NCI-H526 (cell line): ENCODE measurements at regions not wholly inside any gene's neighbourhood (a gene's known extent, or its start where the extent isn't known, plus 50 kb on each side); places are given as distances from the start of the nearest gene placed in this dataset.
"Not testable (repeated sequence)": the region's sequence is repeated elsewhere in the genome, so short reads cannot be mapped to it uniquely, and the experiment has no call there.

Experiments
- DNase-seq, 2 experiments: peaks; one replicate each; lab custom pipeline; 2025; lab: John Stamatoyannopoulos, UW

GRCh38 chr12:34226044-34226443, 203.7 kb downstream of the ALG10 start:
- DNase-seq = not testable (repeated sequence)

DNA sequence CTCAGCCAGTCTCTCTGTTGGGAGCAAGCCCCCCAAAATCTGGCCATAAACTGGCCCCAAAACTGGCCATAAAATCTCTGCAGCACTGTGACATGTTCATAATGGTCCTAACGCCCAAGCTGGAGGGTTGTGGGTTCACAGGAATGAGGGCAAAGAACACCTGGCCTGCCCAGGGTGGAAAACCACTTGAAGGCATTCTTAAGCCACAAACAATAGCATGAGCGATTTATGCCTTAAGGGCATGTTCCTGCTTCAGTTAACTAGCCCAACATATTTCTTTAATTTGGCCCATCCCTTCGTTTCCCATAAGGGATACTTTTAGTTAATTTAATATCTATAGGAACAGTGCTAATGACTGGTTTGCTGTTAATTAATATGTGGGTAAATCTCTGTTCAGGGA, 205.8 kb downstream of the ALG10 start:
- DNase-seq = not testable (repeated sequence)

DNA sequence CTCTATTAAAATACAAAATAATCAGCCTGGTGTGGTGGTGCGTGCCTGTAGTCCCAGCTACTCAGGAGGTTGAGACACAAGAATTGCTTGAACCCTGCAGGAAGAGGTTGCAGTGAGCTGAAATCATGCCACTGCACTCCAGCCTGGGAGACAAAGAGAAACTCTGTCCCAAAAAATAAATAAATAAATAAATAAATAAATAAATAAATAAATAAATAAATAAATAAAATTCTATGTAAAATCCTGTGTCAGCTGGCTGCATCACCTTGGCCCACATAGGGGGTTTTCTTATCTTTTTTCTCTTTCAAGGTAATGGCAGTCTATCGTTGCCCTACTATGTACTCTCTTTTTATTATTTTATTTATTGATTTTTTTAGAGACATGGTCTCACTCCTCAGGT, 206.7 kb downstream of the ALG10 start:
- DNase-seq = not testable (repeated sequence)

GRCh38 chr12:34233618-34234017, 211.3 kb downstream of the ALG10 start:
- no peak for DNase-seq

- DNase-seq = no peak
These were observed 213.8 kb downstream of the ALG10 start for GRCh38 chr12:34236073-34236472.

- DNase-seq = no peak
These were observed 222.3 kb downstream of the ALG10 start for GRCh38 chr12:34244608-34245007.

- DNase-seq = no peak
These were observed 227.0 kb downstream of the ALG10 start for GRCh38 chr12:34249271-34249670.

- DNase-seq = not testable (repeated sequence)
These were observed 229.6 kb downstream of the ALG10 start for GRCh38 chr12:34251879-34252278.

GRCh38 chr12:34253674-34254073, 231.4 kb downstream of the ALG10 start:
- DNase-seq = no peak

DNA sequence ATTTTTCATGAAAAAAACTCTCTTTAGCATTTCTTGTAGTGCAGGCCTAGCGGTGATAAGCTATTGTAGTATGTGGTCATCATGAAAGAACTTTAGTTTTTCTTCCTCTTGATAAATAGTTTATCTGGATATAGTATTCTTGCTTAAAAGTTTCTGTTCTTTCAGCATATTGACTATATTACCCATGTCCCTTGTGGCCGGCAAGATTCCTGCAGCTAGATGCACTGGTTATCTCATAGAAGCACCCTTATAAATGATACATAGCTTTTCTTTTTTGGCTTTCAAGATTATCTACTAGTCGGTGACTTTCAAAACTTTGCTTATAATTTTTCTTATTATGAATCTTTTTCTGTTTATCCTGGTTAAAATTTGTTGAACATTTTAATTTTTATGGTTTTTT, 234.8 kb downstream of the ALG10 start:
- DNase-seq = peak in 1 of 2 experiments; percentile 3

DNA sequence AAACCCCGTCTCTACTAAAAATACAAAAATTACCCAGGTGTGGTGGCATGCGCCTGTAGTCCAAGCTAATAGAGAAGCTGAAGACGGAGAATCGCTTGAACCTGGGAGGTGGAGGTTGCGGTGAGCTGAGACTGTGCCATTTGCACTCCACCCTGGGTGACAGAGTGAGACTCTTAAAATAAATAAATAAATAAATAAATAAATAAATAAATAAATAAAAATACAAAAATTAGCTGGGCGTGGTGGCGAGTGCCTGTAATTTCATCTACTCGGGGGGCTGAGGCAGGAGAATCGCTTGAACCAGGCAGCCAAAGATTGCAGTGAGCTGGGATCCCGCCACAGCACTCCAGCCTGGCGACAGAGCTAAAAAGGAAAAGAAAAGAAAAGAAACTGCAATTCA, 239.8 kb downstream of the ALG10 start:
- not testable (repeated sequence) for DNase-seq

DNA sequence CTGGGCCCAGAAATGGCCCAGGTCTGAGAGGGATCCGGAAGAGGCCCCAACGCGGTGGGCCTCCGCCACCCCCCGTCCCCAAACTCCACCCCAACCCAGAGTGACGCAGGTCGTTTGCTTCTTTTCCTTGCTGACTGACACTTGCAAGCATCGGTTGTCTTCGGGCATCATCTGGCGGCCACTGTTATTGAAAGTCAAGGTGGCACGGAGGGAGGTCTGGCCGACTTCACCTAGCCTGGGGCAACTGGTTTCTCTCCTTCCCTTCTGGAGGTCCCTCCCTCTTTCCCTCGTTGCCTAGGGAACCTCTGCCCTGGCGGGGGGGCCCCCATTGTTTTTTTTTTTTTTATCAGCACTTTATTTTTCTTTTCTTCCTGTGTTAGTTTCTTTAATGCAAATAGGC, 241.8 kb downstream of the ALG10 start:
- no peak for DNase-seq

DNA sequence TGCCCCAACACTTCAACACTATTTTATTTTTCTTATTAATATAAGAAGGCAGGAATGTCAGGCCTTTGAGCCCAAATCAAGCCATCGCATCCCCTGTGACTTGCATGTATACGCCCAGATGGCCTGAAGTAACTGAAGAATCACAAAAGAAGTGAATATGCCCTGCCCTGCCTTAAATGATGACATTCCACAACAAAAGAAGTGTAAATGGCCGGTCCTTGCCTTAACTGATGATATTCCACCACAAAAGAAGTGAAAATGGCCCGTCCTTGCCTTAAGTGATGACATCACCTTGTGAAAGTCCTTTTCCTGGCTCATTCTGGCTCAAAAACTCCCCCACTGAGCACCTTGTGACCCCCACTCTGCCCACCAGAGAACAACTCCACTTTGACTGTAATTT, 251.4 kb downstream of the ALG10 start:
- not testable (repeated sequence) for DNase-seq

DNA sequence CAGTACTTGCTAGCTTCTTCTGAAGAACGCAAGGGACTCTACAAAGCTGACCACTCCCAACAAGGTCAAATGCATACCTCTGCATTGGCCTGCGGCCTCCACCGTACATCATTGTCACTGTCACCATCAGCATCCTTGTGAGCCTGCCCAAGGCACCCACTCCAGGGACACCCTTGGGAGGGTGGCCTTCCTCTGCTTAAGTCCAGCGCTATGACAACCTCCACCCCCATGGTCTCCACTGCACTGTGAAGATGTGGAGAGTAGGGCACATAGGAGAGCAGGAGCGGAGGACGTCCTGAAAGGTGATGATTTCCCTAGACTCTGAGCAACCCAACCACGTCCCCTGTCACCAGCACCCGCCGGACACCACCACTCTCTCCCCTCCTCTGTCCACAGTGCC, 252.8 kb downstream of the ALG10 start:
- no peak for DNase-seq

GRCh38 chr12:34286483-34286882, 264.2 kb downstream of the ALG10 start:
- no peak for DNase-seq

GRCh38 chr12:34286934-34287333, 264.6 kb downstream of the ALG10 start:
- DNase-seq = no peak

DNA sequence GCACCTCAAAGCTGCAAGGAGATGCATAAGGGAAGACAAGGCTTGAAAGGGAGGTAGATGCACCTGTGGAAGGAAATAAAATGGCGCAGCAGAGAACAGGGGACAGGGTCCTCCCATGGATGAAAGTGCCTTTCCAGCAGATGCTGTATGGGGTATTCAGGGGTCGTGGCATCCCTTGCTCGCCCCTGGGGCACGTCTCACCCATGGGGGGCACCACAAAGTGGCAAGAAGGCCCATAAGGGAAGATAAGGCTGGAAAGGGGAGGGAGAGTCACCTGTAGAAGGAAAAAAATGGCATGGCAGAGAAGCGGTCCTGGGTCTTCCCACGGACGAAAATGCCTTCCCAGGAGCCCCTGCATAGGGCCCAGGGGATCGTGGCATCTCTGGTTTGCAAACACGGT, 265.1 kb downstream of the ALG10 start:
- DNase-seq = no peak

DNA sequence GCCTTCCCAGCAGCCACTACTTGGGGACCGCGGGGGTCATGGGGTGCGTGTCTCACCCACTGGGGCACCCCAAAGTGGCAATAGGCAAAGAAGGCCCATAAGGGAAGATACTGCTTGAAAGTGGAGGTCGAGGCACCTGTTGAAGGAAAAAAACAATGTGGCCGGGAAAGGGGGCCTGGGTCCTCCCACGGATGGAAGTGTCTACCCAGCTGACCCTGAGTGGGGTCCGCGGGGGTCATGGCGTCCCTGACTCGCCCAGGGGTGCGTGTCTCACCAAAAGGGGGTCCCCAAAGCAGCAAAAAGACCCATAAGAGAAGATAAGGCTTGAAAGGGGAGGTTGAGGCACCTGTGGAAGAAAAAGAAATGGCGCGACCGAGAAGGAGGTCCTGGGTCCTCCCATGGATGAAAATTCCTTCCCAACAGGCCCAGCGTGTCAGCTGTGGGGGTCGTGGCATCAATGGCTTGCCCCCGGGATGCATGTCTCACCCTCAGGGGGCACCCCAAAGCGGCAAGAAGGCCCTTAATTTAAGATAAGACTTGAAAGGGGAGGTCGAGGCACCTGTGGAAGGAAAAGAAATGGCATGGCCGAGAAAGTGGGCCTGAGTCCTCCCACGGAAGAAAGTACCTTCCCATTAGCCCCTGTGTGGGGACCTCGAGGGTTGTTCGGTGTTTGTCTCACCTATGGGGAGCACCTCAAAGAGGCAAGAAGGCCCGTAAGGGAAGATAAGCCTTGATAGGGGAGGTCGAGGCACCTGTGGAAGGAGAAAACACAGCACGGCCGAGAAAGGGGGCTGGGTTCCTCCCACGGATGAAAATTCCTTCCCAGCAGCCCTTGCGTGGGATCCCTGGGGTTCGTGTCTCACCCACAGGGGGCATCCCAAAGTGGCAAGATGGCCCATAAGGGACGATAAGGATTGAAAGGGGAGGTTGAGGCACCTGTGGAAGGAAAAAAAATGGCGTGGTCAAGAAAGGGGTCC, 266.0 kb downstream of the ALG10 start:
- no peak for DNase-seq

GRCh38 chr12:34288963-34289345, 266.7 kb downstream of the ALG10 start:
- DNase-seq = no peak

- no peak for DNase-seq
These were observed 267.4 kb downstream of the ALG10 start for GRCh38 chr12:34289431-34290380.

GRCh38 chr12:34290381-34290995, 268.2 kb downstream of the ALG10 start:
- DNase-seq = no peak

DNA sequence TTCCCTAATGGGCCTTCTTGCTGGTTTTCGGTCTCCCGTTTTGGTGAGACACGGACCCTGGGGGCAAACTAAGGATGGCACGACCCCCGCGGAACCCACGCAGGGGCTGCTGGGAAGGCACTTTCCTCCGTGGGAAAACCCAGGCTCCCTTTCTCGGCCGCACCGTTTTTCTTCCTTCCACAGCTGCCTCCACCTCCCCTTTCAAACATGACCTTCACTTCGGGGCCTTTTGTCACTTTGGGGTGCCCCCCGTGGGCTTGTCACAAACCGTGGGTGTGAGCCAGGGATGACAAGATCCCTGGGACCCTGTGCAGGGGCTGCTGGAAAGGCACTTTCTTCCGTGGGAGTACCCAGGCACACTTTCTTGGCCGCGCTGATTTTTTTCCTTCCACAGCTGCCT, 268.7 kb downstream of the ALG10 start:
- no peak for DNase-seq
